ENCODE measurements at regions not wholly inside any gene's neighbourhood (a gene's known extent, or its start where the extent isn't known, plus 50 kb on each side); places are given as distances from the start of the nearest gene placed in this dataset.

DNA sequence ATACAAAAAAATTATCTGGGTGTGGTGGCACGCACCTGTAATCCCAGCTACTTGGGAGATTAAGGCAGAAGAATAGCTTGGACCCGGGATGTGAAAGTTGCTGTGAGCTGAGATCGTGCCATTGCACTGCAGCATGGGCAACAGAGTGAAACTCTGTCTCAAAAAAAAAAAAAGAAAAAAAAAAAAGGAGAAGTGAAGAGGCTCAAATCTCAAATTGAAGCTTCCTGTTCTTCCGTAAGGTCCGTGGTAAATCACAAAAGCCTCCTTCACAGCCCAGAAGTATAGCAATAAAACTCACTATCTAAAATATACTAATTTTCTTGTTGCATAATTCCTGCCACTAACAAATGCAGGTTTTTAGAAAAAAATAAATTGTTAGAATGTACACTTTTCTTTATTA, 498.2 kb upstream of the BRINP3 start:
- no peak for TF ChIP-seq CTCF (IDR thresholded peaks at IDR 0.05)
- TF ChIP-seq POLR2AphosphoS5 (IDR thresholded peaks at IDR 0.05; ENCODE audit: insufficient read depth in 1 of 2, low read depth in 1 of 2) = no peak
- TF ChIP-seq POLR2A (IDR thresholded peaks at IDR 0.05) = no peak

Measured in vagina (tissue), 2 donors.